Keratinocyte (primary cell): ENCODE measurements at regions not wholly inside any gene's neighbourhood (a gene's known extent, or its start where the extent isn't known, plus 50 kb on each side); places are given as distances from the start of the nearest gene placed in this dataset.

Experiments used
- DNase-seq: peaks from one replicate; pipeline ENCODE4 v3.0.0-alpha.2; 2011; ENCODE audit warnings: low read depth, missing footprints, low spot score
- FAIRE-seq: peaks from 2 replicates; lab custom pipeline; 2011; peaks lifted over from hg19 to GRCh38; lab: Jason Lieb, UNC
- H2AFZ ChIP-seq: 2 replicates; pipeline ENCODE4 v1.6.0; 2012; ENCODE audit warnings: low read length, control low read depth, inconsistent platforms; ENCODE audit not compliant: control insufficient read depth
- H3K27ac ChIP-seq: 2 replicates; pipeline ENCODE4 v1.5.1; 2011; ENCODE audit warnings: low read length; ENCODE audit not compliant: control insufficient read depth, insufficient read depth
- H3K27me3 ChIP-seq: 3 replicates; pipeline ENCODE4 v1.6.0; 2011; ENCODE audit warnings: low read length; ENCODE audit not compliant: control insufficient read depth, insufficient read depth; ENCODE audit errors: extremely low read depth
- H3K36me3 ChIP-seq, 2 experiments: 2 replicates in 1 of 2; 3 replicates in 1 of 2; pipeline ENCODE4 v1.5.1; 2011; ENCODE audit warnings: low read length in 2 of 2, mild to moderate bottlenecking in 1 of 2; ENCODE audit not compliant: control insufficient read depth in 2 of 2, insufficient read depth in 2 of 2; ENCODE audit errors: extremely low read depth in 1 of 2
- H3K4me1 ChIP-seq: 3 replicates; pipeline ENCODE4 v1.5.1; 2011; ENCODE audit warnings: low read length; ENCODE audit not compliant: control insufficient read depth, insufficient read depth; ENCODE audit errors: extremely low read depth
- H3K4me2 ChIP-seq: 3 replicates; pipeline ENCODE4 v1.6.0; 2011; ENCODE audit warnings: low read depth, low read length; ENCODE audit not compliant: control insufficient read depth, insufficient read depth; ENCODE audit errors: extremely low read depth
- H3K4me3 ChIP-seq, 3 experiments: fragments of 200-600 bp in 1 of 3; sonication (generic) in 1 of 3; 2 replicates in 2 of 3; 3 replicates in 1 of 3; pipeline ENCODE4 v1.5.1; 2011 to 2016; ENCODE audit warnings: low read length in 3 of 3, mild to moderate bottlenecking in 3 of 3, control low read depth in 2 of 3, inconsistent platforms in 1 of 3, low read depth in 1 of 3, mixed read lengths in 1 of 3, mixed run types in 1 of 3, moderate library complexity in 1 of 3; ENCODE audit not compliant: control insufficient read depth in 2 of 3, insufficient read depth in 2 of 3; ENCODE audit errors: extremely low read depth in 1 of 3
- H3K79me2 ChIP-seq: 2 replicates; pipeline ENCODE4 v1.6.0; 2012; ENCODE audit warnings: low read length; ENCODE audit not compliant: control insufficient read depth, insufficient read depth
- H3K9ac ChIP-seq: 3 replicates; pipeline ENCODE4 v1.6.0; 2011; ENCODE audit warnings: low read length; ENCODE audit not compliant: control insufficient read depth, insufficient read depth; ENCODE audit errors: extremely low read depth
- H3K9me1 ChIP-seq: 3 replicates; pipeline ENCODE4 v1.6.0; 2011; ENCODE audit warnings: low read length; ENCODE audit not compliant: control insufficient read depth, insufficient read depth; ENCODE audit errors: extremely low read depth
- H3K9me3 ChIP-seq: 2 replicates; pipeline ENCODE4 v1.5.1; 2012; ENCODE audit warnings: low read depth, low read length; ENCODE audit not compliant: control insufficient read depth
- H4K20me1 ChIP-seq: 3 replicates; pipeline ENCODE4 v1.6.0; 2011; ENCODE audit warnings: low read length; ENCODE audit not compliant: control insufficient read depth, insufficient read depth; ENCODE audit errors: extremely low read depth
- EZH2 ChIP-seq: IDR thresholded peaks from one replicate; pipeline ENCODE4 v1.6.1; 2012; ENCODE audit warnings: inconsistent platforms, mild to moderate bottlenecking, low read length, moderate library complexity
- dilution Hi-C: fragments of 300-500 bp; cut with MboI; formaldehyde crosslinking; loops from one replicate; pipeline ENCODE4 v1.7.0; 2020; ENCODE audit warnings: low sequenced_read_pairs; ENCODE audit not compliant: extremely low pct_ligation_motif_present
- TF ChIP-seq, protein P1 (sequence below), 3 experiments: IDR thresholded peaks in 1 of 3; conservative IDR thresholded peaks in 1 of 3; optimal IDR thresholded peaks in 1 of 3; 2 replicates in 2 of 3; 3 replicates in 1 of 3; pipeline versions ENCODE3 to v1.5.1; 2011; ENCODE audit warnings: low read length in 3 of 3, mild to moderate bottlenecking in 3 of 3, moderate library complexity in 2 of 3, control low read depth in 1 of 3, inconsistent platforms in 1 of 3; ENCODE audit not compliant: insufficient read depth in 2 of 3; ENCODE audit errors: extremely low read depth in 1 of 3

- no peak for TF ChIP-seq EZH2
- TF ChIP-seq, protein P1, sequence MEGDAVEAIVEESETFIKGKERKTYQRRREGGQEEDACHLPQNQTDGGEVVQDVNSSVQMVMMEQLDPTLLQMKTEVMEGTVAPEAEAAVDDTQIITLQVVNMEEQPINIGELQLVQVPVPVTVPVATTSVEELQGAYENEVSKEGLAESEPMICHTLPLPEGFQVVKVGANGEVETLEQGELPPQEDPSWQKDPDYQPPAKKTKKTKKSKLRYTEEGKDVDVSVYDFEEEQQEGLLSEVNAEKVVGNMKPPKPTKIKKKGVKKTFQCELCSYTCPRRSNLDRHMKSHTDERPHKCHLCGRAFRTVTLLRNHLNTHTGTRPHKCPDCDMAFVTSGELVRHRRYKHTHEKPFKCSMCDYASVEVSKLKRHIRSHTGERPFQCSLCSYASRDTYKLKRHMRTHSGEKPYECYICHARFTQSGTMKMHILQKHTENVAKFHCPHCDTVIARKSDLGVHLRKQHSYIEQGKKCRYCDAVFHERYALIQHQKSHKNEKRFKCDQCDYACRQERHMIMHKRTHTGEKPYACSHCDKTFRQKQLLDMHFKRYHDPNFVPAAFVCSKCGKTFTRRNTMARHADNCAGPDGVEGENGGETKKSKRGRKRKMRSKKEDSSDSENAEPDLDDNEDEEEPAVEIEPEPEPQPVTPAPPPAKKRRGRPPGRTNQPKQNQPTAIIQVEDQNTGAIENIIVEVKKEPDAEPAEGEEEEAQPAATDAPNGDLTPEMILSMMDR (optimal IDR thresholded peaks at IDR 0.05 in 1 of 3, IDR thresholded peaks at IDR 0.05 in 1 of 3, conservative IDR thresholded peaks at IDR 0.05 in 1 of 3; ENCODE audit: extremely low read depth in 1 of 3, insufficient read depth in 2 of 3, low read length in 3 of 3) = no peak
- dilution Hi-C loops = no loop called here
- Histone ChIP-seq H3K9me1 (no peaks in the 10 kb centered on the region), H3K27ac (no peak overlapping the region), H2AFZ (no peak overlapping the region), H3K4me2 (no peak overlapping the region), H3K9ac (no peak overlapping the region), H3K9me3 (peaks cover 16% of the 10 kb centered on the region), H3K27me3 (no peaks in the 10 kb centered on the region), H3K79me2 (no peaks in the 10 kb centered on the region), H3K36me3 (no peaks in the 10 kb centered on the region), H3K4me3 (no peak overlapping the region), H4K20me1 (no peaks in the 10 kb centered on the region), H3K4me1 (no peaks in the 10 kb centered on the region)
- DNase-seq = no peak
- no peak for FAIRE-seq
These were observed 119.3 kb upstream of the TCERG1L start for GRCh38 chr10:131430716-131431412.

DNA sequence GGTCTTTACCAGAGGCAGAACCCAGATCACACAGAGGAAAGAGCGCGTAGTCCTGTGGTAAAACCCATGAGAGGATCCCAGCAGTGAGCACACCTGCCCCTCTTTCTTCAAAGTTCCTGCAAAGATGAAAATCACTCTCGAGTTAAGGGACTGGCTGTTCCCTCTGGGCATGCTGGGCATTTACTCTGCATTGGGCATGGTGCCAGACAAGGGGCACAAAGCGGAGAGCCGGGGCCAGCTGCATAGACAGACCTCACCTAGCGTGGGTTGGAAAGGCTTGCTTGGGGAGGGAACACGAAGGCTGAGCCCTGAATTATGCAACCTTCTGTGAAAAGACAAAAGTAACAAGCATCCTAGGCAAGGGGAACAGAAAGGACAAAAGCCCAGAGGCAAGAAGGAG lies 120.0 kb upstream of the TCERG1L start:
- H3K4me1 ChIP-seq = no peaks in the 10 kb centered on the region
- H4K20me1 ChIP-seq = no peaks in the 10 kb centered on the region
- H3K4me3 ChIP-seq = no peak overlapping the region
- H3K9ac ChIP-seq = no peak overlapping the region
- no peaks in the 10 kb centered on the region for H3K36me3 ChIP-seq
- TF ChIP-seq, protein P1 (optimal IDR thresholded peaks at IDR 0.05 in 1 of 3, IDR thresholded peaks at IDR 0.05 in 1 of 3, conservative IDR thresholded peaks at IDR 0.05 in 1 of 3; ENCODE audit: extremely low read depth in 1 of 3, insufficient read depth in 2 of 3, low read length in 3 of 3) = no peak
- no peak for TF ChIP-seq EZH2
- no peak overlapping the region for H3K4me2 ChIP-seq
- H2AFZ ChIP-seq = no peak overlapping the region
- no peak overlapping the region for H3K27ac ChIP-seq
- FAIRE-seq (no peak), DNase-seq (no peak)
- no peaks in the 10 kb centered on the region for H3K9me1 ChIP-seq
- H3K9me3 ChIP-seq = peaks cover 13% of the 10 kb centered on the region
- dilution Hi-C loops = no loop called here
- no peaks in the 10 kb centered on the region for H3K79me2 ChIP-seq
- H3K27me3 ChIP-seq = no peaks in the 10 kb centered on the region
